IMR-90 (cell line): ENCODE measurements at regions not wholly inside any gene's neighbourhood (a gene's known extent, or its start where the extent isn't known, plus 50 kb on each side); places are given as distances from the start of the nearest gene placed in this dataset.

Experiments used
- ATAC-seq: fragments of 200-7000 bp; cut with Tn5 transposase; 2 replicates; pipeline ENCODE4 v1.9.1; 2020; ENCODE audit warnings: low read depth, mild to moderate bottlenecking, moderate library complexity
- BruUV-seq: library from RNA; stranded (reverse); fragments of 400-500 nt; replicated peaks from 2 replicates; lab custom pipeline; 2021; lab: Mats Ljungman, UMichigan
- CTCF ChIA-PET: fragments of 300-600 bp; formaldehyde crosslinking; extraction: SDS; loops from one replicate; lab custom pipeline; 2021; ENCODE audit warnings: antibody characterized with exemption; lab: Yijun Ruan, JAX
- POLR2A ChIA-PET: fragments of 300-600 bp; sonication (Branson Sonifier 250); formaldehyde crosslinking; loops from one replicate; lab custom pipeline; 2022; ENCODE audit warnings: antibody characterized with exemption; ENCODE audit not compliant: unreplicated experiment; lab: Charles Lee
- DNase-seq: peaks from one replicate; pipeline ENCODE4 v3.0.0; 2013
- H2AFZ ChIP-seq: replicated peaks from 2 replicates; pipeline ENCODE3; 2013; ENCODE audit warnings: low read length, mild to moderate bottlenecking; ENCODE audit not compliant: poor library complexity
- H2AK5ac ChIP-seq: 2 replicates; pipeline ENCODE4 v1.6.1; 2013; ENCODE audit warnings: low read depth, low read length, inconsistent platforms
- H2AK9ac ChIP-seq: replicated peaks from 2 replicates; pipeline ENCODE3; 2013; ENCODE audit warnings: mild to moderate bottlenecking, low read depth, low read length, moderate library complexity; ENCODE audit not compliant: poor library complexity
- H2BK120ac ChIP-seq: 2 replicates; pipeline ENCODE4 v1.6.1; 2013; ENCODE audit warnings: low read depth, low read length, inconsistent platforms
- H2BK15ac ChIP-seq: 3 replicates; pipeline ENCODE4 v1.6.1; 2013; ENCODE audit warnings: low read depth, low read length, inconsistent platforms
- H2BK20ac ChIP-seq: 2 replicates; pipeline ENCODE4 v1.6.1; 2013; ENCODE audit warnings: low read depth, mild to moderate bottlenecking, inconsistent platforms, low read length, moderate library complexity
- H2BK5ac ChIP-seq: 2 replicates; pipeline ENCODE4 v1.6.1; 2013; ENCODE audit warnings: mild to moderate bottlenecking, low read depth, low read length, inconsistent platforms; ENCODE audit not compliant: poor library complexity, severe bottlenecking
- H3K14ac ChIP-seq: replicated peaks from 2 replicates; pipeline ENCODE4 v1.6.1; 2013; ENCODE audit warnings: low read depth, low read length, inconsistent platforms
- H3K18ac ChIP-seq: 2 replicates; pipeline ENCODE4 v1.6.1; 2013; ENCODE audit warnings: low read depth, low read length, control low read depth
- H3K23ac ChIP-seq: 2 replicates; pipeline ENCODE4 v1.6.1; 2013; ENCODE audit warnings: low read depth, low read length, inconsistent platforms
- H3K27ac ChIP-seq: 2 replicates; pipeline ENCODE4 v1.5.1; 2013; ENCODE audit warnings: mild to moderate bottlenecking, control low read depth, low read length; ENCODE audit not compliant: insufficient read depth
- H3K27me3 ChIP-seq: 2 replicates; pipeline ENCODE4 v1.6.1; 2013; ENCODE audit warnings: low read length; ENCODE audit not compliant: control insufficient read depth, insufficient read depth
- H3K36me3 ChIP-seq: 2 replicates; pipeline ENCODE4 v1.6.1; 2013; ENCODE audit warnings: low read length, mixed read lengths; ENCODE audit not compliant: control insufficient read depth, insufficient read depth
- H3K4ac ChIP-seq: 2 replicates; pipeline ENCODE4 v1.6.1; 2013; ENCODE audit warnings: low read depth, low read length, inconsistent platforms
- H3K4me1 ChIP-seq: 2 replicates; pipeline ENCODE4 v1.6.1; 2013; ENCODE audit warnings: low read length, mixed read lengths; ENCODE audit not compliant: control insufficient read depth, insufficient read depth
- H3K4me2 ChIP-seq: 2 replicates; pipeline ENCODE4 v1.6.1; 2013; ENCODE audit warnings: low read depth, mild to moderate bottlenecking, control low read depth, low read length, moderate library complexity
- H3K4me3 ChIP-seq: 2 replicates; pipeline ENCODE4 v1.5.1; 2013; ENCODE audit warnings: low read depth, mild to moderate bottlenecking, control low read depth, low read length, moderate library complexity; ENCODE audit not compliant: insufficient read depth
- H3K56ac ChIP-seq: 2 replicates; pipeline ENCODE4 v1.6.1; 2013; ENCODE audit warnings: low read length, inconsistent platforms; ENCODE audit not compliant: insufficient read depth; ENCODE audit errors: extremely low read depth
- H3K79me1 ChIP-seq, 2 experiments: 2 replicates each; pipeline ENCODE4 v1.6.1; 2013; ENCODE audit warnings: low read length in 2 of 2, inconsistent platforms in 1 of 2, low read depth in 1 of 2
- H3K9ac ChIP-seq: 2 replicates; pipeline ENCODE4 v1.6.1; 2013; ENCODE audit warnings: low read depth, low read length, control low read depth
- H3K9me1 ChIP-seq: 2 replicates; pipeline ENCODE4 v1.6.1; 2013; ENCODE audit warnings: low read length, inconsistent platforms; ENCODE audit not compliant: insufficient read depth
- H3K9me3 ChIP-seq: 2 replicates; pipeline ENCODE4 v1.6.1; 2013; ENCODE audit warnings: low read length; ENCODE audit not compliant: control insufficient read depth, insufficient read depth
- H4K20me1 ChIP-seq: 2 replicates; pipeline ENCODE4 v1.6.1; 2013; ENCODE audit warnings: low read length, inconsistent platforms; ENCODE audit not compliant: insufficient read depth
- H4K5ac ChIP-seq: 2 replicates; pipeline ENCODE4 v1.6.1; 2013; ENCODE audit warnings: mild to moderate bottlenecking, low read depth, low read length, control low read depth
- H4K8ac ChIP-seq, 2 experiments: 2 replicates each; pipeline ENCODE4 v1.6.1; 2013; ENCODE audit warnings: low read depth in 2 of 2, low read length in 2 of 2, control low read depth in 1 of 2, inconsistent platforms in 1 of 2
- H4K91ac ChIP-seq: 2 replicates; pipeline ENCODE4 v1.6.1; 2013; ENCODE audit warnings: low read depth, low read length, inconsistent platforms; ENCODE audit not compliant: insufficient read depth
- BHLHE40 ChIP-seq: fragments of 150-350 bp; IDR thresholded peaks from 2 replicates; pipeline ENCODE4 v1.6.1; 2016; ENCODE audit warnings: mild to moderate bottlenecking, low read depth, low read length
- CEBPB ChIP-seq: IDR thresholded peaks from 2 replicates; pipeline ENCODE4 v1.6.1; 2012; ENCODE audit warnings: low read depth, low read length, improper control_type of control experiment
- CHD1 ChIP-seq: IDR thresholded peaks from 2 replicates; pipeline ENCODE4 v1.6.1; 2012; ENCODE audit warnings: low read depth, low read length, improper control_type of control experiment
- CTCF ChIP-seq: conservative IDR thresholded peaks from 2 replicates; pipeline ENCODE4 v1.5.1; 2012; ENCODE audit warnings: mild to moderate bottlenecking, low read depth, low read length, improper control_type of control experiment
- ELK1 ChIP-seq: fragments of 150-350 bp; IDR thresholded peaks from 2 replicates; pipeline ENCODE4 v1.6.1; 2016; ENCODE audit warnings: low read depth, mild to moderate bottlenecking, low read length, moderate library complexity, borderline replicate concordance
- FOS ChIP-seq: fragments of 150-350 bp; IDR thresholded peaks from 2 replicates; pipeline ENCODE4 v1.6.1; 2016; ENCODE audit warnings: low read depth, low read length
- MAFK ChIP-seq: IDR thresholded peaks from 2 replicates; pipeline ENCODE4 v1.6.1; 2012; ENCODE audit warnings: low read depth, low read length, improper control_type of control experiment
- MAZ ChIP-seq: IDR thresholded peaks from 2 replicates; pipeline ENCODE4 v1.6.1; 2012; ENCODE audit warnings: low read depth, mild to moderate bottlenecking, low read length, improper control_type of control experiment, moderate library complexity, borderline replicate concordance
- MXI1 ChIP-seq: IDR thresholded peaks from 2 replicates; pipeline ENCODE4 v1.6.1; 2012; ENCODE audit warnings: low read depth, mild to moderate bottlenecking, low read length, moderate library complexity, borderline replicate concordance
- NFE2L2 ChIP-seq: fragments of 150-350 bp; IDR thresholded peaks from 2 replicates; pipeline ENCODE4 v1.6.1; 2016; ENCODE audit warnings: low read depth, mild to moderate bottlenecking, low read length
- POLR2A ChIP-seq: IDR thresholded peaks from 2 replicates; pipeline ENCODE4 v1.6.1; 2012; ENCODE audit warnings: mild to moderate bottlenecking, low read depth, low read length
- RAD21 ChIP-seq: IDR thresholded peaks from 2 replicates; pipeline ENCODE4 v1.6.1; 2012; ENCODE audit warnings: low read length, improper control_type of control experiment
- RFX5 ChIP-seq: IDR thresholded peaks from 2 replicates; pipeline ENCODE4 v1.8.0; 2012; ENCODE audit warnings: low read depth, mild to moderate bottlenecking, low read length, moderate library complexity
- WGBS, 2 experiments: methylation state at CpG; one replicate each; pipeline versions ENCODE4 v1.1.5 to v1.1.7; 2013; ENCODE audit warnings: missing lambda C conversion rate in 2 of 2; ENCODE audit not compliant: insufficient read length in 1 of 2; ENCODE audit errors: extremely low coverage in 2 of 2; 5-methylcytosine and 5-hydroxymethylcytosine counted together
- dilution Hi-C: fragments of 300-500 bp; cut with HindIII; formaldehyde crosslinking; loops from one replicate; pipeline ENCODE4 v1.14.3; 2018; ENCODE audit warnings: low sequenced_read_pairs; ENCODE audit not compliant: unreplicated experiment
- in situ Hi-C: fragments of 300-500 bp; cut with MboI; formaldehyde crosslinking; loops from 3 replicates; pipeline ENCODE4 v1.14.3; 2019; ENCODE audit warnings: low sequenced_read_pairs, inconsistent platforms, mixed read lengths
- intact Hi-C: fragments of 100-400 bp; cut with micrococcal nuclease; formaldehyde crosslinking; loops from 2 replicates; pipeline ENCODE4 v1.10.0; 2022

- Histone ChIP-seq H4K8ac (no peak overlapping the region), H4K91ac (no peak overlapping the region), H3K4ac (no peak overlapping the region), H2AK9ac (peak overlapping the region; percentile 40), H3K79me1 (no peaks in the 10 kb centered on the region), H3K9me1 (peaks cover 7% of the 10 kb centered on the region), H2BK15ac (no peak overlapping the region), H4K5ac (no peak overlapping the region), H4K20me1 (no peaks in the 10 kb centered on the region), H2BK20ac (no peak overlapping the region), H3K4me1 (peaks cover 7% of the 10 kb centered on the region), H3K4me2 (no peak overlapping the region), H2BK120ac (no peak overlapping the region), H3K18ac (no peak overlapping the region), H3K14ac (no peak overlapping the region), H3K56ac (no peak overlapping the region), H3K27ac (no peak overlapping the region), H2AK5ac (no peak overlapping the region), H3K27me3 (no peaks in the 10 kb centered on the region), H3K36me3 (no peaks in the 10 kb centered on the region), H2AFZ (peak overlapping the region; percentile 39), H3K4me3 (no peak overlapping the region), H3K9ac (no peak overlapping the region), H3K23ac (no peak overlapping the region), H3K9me3 (no peaks in the 10 kb centered on the region), H2BK5ac (no peak overlapping the region)
- DNase-seq (no peak), ATAC-seq (no peak)
- dilution Hi-C loops = no loop called here
- CTCF ChIA-PET = interaction anchor here (0.7 to 1.0 kb wide), 3 partner anchors 9 to 1755 kb away, joined by 3 to 4 read pairs (median 3); no protein-coding TSS in a partner anchor
- in situ Hi-C loops = no loop called here
- TF ChIP-seq POLR2A (no peak), BHLHE40 (no peak), ELK1 (no peak), MAZ (no peak), CEBPB (no peak), FOS (no peak), CTCF (no peak), MXI1 (no peak), RAD21 (no peak), MAFK (no peak), RFX5 (no peak), NFE2L2 (no peak), CHD1 (no peak)
- POLR2A ChIA-PET = no interaction called here
- no CpG with 5 or more reads among the region's 4 CpGs for WGBS, 2 experiments
- no TSS peak for BruUV-seq
- intact Hi-C loops = no loop called here
These were observed 220.4 kb upstream of the CAMK1G start for GRCh38 chr1:209363112-209363511.
